Ammon's horn (tissue), 1 donor: ENCODE measurements at regions not wholly inside any gene's neighbourhood (a gene's known extent, or its start where the extent isn't known, plus 50 kb on each side); places are given as distances from the start of the nearest gene placed in this dataset.
"Not testable (repeated sequence)": the region's sequence is repeated elsewhere in the genome, so short reads cannot be mapped to it uniquely, and the experiment has no call there.

Experiments
- DNase-seq: peaks from one replicate; pipeline ENCODE4 v3.0.0-alpha.2; 2016; ENCODE audit warnings: low spot score

DNA sequence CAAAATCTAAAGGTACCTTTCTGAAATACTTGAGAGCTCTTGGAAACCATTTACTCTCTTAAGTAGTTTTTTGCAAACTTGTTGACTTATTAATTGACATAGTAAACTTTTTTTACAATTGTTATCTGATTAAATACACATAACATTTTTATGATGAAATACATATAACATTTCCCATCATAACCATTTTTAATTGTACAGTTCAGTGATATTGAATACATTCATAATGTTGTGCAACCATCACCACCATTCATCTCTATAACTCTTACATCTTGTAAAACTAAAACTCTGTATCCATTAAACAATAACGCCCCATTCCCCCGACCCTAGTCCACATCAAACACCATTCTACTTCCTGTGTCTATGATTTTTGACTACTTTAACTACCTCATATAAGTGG, 95.7 kb upstream of the ZNF648 start:
- no peak for DNase-seq

DNA sequence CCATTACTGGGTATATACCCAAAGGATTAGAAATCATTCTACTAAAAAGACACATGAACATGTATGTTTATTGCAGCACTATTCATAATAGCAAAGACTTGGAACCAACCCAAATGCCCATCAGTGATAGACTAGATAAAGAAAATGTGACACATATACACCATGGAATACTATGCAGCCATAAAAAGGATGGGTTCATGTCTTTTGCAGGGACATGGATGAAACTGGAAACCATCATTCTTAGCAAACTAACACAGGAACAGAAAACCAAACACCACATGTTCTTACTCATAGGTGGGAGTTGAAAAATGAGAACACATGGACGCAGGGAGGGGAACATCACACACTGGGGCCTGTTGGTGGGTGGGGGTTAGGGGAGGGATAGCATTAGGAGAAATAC, 92.9 kb upstream of the ZNF648 start:
- not testable (repeated sequence) for DNase-seq

DNA sequence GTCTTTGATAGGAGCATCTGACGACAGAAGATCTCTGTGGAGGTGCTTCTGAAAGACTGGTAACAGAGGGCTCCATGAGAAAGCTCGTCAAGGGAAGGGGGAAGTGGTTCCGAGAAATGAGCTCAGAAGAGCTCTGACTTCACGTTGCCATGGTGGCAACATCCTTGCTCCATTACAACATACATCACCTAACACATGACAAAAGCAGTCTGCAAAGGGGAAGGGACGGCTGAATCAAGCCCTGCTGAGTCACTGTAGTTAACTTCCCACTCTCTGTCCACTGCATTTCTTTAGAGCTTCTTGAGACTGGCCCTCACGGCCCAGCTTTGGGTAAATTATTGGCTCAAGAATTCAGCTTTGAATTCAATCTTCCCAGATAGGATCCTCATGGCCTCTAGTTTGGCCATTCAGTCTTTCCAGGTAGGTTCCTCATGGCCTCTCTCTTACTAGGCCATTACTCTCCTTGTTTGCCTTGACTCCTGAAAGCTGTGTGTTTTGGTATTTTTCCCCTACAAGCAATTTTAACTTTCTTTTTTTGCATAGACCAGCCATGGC, 88.0 kb upstream of the ZNF648 start:
- peak; percentile 83 for DNase-seq

DNA sequence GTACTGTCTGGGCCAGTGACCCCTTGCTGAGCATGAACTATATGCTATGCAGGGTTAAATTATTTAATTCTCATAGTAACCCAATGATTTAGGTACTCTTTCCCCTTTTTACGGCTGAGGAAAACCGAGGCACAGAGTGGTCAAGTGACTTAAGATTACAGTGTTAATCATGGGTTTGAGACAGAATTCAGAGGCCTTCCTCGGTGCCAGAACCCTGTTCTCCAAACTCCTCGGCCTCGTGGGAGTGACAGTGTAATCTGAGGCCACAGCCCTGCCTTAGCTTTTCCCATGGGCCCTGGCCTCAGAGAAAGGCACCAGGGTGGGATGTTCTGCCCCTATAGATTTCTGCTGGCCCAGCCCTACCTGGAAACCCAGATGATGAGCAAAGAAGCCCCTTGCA, 86.4 kb upstream of the ZNF648 start:
- no peak for DNase-seq

DNA sequence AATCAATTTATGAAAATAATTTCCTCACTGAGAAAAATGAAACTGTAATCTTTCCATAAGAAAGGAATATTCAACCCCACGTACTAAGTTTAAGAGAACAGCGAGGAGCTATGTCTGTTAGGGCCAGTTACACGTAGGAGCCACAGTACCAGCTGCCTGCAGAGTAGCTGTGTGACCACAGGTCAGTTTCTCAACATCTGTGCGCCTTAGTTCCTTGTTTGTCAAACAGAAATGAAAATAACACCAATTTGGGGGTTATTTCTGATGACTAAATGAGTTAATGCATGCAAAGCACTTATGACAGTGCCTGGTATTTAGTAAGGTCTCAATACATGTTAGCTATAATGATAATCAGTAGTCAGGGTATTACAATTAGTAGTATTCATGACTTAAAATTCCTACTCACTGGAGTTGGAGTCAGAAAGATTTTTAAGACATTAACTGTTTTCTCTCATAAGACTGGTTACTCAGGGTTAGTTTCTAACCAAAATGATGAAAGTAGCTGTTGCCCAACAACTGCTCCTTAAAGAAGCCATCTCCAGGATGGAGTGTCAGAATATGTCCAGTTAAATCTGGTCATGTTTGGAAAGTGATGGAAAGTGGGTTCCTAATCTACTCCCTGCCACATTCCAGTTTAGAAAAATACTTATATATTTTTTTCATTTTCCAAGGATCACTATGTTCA, 85.8 kb upstream of the ZNF648 start:
- peak; percentile 63 for DNase-seq

DNA sequence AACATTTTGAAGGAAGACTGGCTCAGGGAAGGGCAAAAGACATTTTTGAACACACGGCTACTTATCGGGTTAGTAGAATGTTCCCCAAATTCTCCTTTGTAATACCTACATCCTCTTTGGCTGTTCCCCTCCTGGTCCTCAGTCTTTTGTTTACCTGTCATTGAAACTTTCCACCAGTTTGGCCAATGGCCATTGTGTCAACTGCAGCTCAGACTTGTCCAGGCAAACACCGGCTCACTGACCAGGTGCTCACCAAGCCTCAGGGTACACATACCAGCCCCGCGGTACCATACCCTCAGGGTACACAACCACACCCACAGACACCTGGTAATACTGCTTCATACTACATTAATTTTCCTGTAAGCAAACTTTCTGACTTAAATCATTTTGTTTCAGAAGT, 84.8 kb upstream of the ZNF648 start:
- DNase-seq, result no peak

DNA sequence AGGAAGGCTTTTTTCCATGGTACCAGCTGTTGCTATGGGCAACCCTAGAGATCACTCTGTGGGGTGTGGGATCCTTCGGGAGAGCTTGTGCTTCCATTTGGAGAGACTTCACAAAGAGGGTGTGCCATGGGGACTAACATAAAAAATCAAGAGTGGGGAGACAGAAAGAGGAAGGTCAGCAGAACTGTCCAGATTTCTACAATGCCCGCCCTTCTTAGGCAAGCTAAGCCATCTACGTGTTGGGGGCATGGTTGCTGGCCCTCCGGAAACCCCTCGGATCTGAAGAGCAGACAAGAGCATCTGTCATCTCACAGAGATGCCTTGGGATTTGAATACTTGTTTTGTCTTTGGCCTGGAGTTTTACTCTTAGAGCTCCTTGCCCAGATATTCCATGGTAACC, 83.9 kb upstream of the ZNF648 start:
- DNase-seq, result no peak

DNA sequence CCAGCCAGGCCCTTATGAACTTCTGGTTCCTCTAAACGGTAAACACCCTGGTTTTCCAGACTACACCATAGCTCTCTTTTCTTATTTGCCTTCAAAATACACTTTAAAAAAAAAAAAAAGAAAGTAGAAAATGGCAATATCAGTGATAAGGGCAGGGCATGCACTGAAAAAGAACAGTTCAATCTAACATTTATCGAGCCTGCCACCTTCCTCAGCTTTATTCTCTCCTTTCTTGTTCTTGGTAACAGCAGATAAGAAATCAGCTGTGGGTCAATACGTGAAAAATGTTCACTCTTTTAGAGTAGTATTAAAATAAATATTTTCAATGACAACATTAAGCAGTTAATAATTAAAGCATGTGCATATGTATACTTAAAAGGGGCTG, 83.1 kb upstream of the ZNF648 start:
- no peak for DNase-seq

DNA sequence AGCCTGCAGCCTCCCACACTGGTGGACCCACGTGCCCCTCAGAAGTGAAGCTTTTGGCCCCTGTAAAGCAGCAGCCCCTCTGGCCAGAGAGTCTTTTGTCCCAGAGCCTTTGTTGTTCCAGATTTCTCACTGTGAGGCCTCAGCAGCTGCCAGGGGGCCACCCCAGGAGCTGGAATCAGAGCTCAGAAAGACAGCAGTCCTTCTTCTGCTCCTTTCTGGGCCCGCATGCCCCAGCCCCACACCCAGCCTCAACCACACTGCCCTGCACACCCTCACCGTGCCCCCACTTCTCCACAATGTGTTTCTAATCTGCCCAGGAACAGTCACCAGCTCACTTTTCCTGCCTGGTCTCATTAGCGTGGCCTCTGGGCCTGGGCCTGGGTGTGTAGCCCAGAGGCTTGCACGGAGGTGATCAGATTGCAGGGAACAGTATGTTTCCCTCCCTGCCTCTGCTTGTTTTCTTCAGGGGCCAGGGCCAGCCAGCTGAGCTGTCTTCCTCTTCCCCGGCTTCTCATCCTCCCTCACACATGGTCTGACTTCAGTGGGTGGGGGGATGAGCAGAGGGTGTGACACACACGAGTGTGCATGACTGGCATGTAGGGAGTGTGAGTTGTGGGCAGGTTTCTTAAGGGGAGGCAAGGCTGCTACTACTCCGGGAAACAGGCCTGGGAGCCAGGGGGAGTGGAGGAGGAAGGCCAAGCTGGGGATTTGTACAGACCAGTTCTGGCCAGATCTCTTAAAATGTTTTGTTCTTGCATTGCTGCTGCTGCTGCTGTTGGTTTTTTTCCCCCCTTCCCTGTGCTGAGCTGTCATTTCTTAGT, 82.5 kb upstream of the ZNF648 start:
- peak; percentile 83 for DNase-seq

DNA sequence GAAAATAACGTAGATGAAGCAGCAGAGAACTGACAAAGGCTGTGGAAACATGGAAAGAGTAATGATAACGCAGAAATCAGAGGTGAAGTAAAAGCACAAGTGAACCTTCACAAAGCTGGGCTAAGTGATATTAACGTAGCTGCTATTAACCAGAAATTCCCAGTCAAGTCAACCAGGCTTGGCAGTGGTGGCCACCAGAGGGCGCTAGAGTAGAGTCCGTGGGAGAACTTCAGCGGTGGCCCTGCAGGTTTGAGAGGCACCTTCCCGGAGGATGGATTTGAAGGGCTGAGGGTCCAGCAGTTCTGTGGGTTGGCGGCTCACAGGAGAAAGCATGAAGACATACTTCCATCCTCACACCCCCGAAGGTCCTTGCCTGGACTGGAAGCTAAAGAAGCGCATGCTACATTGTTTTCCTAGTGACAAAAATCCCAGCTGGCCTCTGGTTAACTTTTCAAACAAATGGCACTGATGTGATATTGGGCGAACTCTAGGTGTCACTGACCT, 81.7 kb upstream of the ZNF648 start:
- DNase-seq, result peak; percentile 94

DNA sequence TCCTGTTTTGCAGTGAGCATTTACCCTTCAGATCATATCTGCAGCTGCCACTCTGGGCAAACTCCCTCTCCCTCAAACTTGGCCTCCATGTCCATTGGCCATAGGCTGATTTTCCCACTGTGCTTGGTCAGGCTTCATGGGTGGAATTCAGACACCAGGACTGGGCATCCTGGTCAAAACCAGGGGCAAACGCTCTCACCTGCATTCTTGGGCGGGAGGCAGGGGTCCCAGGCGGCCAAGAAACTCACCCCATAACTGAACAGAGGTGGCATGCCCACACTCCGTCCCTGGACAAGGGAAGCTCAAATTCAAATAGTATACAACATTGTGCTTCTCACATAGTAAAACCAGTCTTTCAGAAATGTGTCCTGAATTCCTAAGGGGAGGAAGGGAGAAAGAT, 81.1 kb upstream of the ZNF648 start:
- no peak for DNase-seq

DNA sequence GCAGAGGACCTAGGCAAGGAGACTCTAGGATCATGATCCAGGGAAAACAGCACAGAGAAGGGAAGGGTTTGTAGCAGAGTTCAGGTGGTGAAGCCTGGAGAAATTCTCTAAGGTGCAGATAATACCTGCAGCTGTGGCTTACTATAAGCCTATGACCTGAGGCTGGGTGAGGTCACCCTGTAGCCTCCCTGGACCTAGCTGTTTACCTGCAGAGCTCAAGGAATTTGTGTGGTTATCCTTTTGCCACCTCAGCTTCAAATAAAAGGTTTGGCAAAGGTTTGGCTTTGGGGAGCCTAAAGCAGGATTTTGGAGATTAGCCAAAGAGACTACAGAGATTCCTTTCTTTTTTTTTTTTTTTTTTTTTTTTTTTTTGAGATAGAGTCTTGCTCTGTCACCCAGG, 79.5 kb upstream of the ZNF648 start:
- no peak for DNase-seq

DNA sequence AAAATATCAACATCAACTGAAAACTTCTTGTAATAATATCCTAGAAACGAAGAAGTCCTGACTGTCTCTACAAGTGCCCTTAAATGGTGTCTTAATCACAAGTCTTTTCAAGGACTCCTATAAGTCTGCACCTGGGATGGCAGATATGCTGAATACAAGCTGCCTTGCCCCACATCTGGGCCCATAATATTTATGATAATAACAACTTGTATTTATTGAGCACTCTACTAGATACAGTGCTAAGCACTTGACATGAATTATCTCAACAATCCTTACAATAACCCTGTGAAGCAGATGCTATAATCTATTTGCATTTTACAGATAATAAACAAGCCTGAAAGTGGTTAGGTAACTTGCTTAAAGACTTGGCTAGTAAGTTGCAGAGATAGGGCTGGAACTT, 78.0 kb upstream of the ZNF648 start:
- DNase-seq, result no peak

DNA sequence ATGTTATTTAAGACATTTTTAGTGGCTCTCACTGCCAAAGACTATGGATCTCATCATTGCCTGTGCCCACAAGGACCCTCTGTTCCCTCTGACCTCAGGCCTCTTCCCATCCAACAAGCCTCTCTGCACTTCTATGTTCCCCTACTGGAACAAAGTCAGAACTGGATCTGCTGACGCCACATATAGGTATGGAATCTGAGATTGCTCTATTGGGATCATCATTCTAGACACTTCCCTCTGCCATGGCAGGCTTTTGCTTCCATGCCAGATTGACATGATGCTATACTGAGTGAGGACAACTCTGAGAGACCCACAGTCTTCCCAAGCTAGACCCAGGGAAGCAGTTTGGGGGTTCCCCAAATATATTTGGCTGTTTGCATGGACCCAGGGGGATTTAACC, 76.0 kb upstream of the ZNF648 start:
- no peak for DNase-seq

DNA sequence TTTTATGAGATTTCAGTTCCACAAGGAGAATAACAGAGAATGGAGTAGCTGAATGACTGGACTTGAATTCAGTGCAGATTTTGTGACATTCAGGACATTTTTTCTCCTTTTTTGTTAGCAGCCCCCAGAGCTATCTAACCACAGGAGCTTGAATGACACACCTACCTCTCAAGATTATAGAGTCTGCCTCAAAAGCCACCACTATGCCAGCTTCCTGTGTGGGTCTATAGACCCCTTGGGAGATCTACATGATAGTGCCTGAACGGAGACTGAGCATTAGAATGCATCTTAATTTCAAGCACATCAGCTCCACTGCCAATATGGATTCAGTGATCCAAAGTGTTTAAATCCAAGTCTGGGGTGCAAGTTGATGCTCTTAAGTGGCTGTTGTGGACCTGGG, 74.4 kb upstream of the ZNF648 start:
- no peak for DNase-seq

DNA sequence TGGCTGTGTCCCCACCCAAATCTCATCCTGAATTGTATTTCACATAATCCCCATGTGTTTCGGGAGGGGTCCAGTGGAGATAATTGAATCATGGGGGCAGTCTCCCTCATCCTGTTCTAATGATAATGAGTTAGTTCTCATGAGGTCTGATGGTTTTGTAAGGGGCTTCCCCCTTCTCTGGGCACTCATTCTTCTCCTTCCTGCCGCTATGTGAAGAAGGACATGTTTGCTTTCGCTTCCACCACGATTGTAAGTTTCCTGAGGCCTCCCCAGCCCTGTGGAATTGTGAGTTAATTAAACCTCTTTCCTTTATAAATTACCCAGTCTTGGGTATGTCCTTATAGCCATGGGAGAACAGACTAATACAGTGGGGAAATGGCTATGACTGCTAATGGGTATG, 72.7 kb upstream of the ZNF648 start:
- DNase-seq, result no peak

DNA sequence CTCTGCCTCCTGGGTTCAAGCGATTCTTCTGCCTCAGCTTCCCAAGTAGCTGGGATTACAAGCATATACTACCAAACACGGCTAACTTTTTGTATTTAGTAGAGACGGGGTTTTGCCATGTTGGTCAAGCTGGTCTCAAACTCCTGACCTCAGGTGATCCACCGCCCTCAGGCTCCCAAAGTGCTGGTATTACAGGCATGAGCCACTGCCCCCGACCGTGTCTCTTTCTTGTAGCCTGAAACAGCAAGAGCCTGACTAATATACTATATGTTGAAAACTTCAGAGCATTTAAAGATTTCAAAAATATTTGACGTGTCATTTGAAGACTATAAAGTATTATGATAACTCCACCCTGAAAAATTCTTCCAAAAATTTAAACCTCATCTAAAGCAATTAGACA, 71.7 kb upstream of the ZNF648 start:
- DNase-seq, result no peak

DNA sequence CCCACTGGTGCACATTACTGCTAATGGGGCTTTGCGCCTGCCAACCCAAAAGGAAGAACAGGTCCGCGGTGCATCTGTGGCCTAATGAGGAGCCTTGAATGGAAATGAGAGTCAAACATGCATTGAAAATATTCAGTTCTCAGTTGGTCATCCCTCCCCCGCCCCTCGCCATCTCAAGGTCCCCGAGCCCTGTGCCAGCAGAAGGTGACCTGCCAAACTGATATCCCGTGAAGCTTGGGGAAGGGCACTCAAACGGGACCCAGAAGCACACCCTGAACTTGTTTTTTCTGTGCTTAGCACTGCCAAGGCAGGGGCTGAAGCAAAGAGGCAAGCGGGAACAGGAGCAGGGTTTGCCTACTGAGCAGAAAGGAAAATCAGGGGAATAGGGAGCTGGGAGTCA, 67.9 kb upstream of the ZNF648 start:
- peak; percentile 62 for DNase-seq

DNA sequence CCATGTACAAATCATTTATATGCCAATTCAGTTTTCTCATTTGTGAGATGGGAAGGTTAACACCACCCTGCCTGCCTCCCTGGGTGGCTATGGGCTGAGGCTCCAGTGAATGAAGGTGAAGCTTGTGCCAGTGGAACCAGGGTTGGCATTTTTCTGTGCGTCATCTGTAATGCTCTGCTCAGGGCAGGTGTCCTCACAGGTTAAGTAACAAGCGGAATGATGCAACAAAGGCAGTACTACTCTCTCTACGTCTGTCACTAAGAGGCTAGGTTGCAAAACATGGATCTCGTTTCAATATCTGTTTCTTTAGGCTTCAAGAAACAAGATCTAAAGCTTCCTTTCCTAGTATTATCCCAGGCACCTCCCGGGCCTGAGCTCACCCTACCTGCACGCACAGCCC, 67.0 kb upstream of the ZNF648 start:
- DNase-seq, result no peak

DNA sequence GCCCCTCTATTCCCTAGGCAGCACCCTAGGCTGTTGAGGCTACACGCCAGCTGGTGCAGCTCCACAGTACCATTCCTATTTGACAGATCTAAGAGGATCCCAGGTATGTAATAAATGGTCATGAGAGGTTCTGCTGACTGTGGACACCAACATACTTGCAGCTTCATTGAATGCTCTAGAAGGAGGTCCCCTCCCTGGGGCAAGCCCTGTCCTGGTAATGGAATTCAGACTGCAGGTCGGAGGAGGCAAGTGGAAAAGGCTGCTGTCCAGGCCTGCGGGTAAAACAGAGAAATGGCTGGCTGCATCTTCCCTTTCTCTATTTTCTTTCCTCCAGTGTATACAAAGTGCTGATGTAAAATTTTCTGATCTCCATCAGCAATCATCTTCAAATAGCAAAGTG, 66.1 kb upstream of the ZNF648 start:
- no peak for DNase-seq

DNA sequence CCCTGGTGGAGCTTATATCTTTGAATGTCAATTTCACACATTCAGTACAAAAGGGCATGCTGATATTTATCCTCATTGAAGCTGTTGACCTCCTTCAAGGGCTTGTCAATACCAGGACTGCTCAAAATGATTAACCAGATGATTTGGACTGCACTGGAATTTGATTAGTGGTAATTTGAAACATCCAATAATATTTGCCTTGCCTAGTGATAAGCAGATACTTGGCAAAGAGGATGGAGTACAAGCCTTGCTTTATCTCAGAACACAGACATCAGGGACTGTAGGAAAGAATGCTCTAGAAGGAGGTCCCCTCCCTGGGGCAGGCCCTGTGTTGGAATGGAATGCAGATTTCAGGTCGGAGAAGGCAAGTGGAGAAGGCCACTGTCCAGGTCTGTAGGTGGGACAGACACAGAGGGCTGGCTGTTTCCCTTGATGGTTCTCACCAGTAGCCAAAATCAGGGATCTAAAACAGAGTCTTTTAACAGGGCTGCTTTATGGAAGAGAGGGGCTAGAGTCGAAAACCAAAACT, 64.8 kb upstream of the ZNF648 start:
- DNase-seq, result no peak

DNA sequence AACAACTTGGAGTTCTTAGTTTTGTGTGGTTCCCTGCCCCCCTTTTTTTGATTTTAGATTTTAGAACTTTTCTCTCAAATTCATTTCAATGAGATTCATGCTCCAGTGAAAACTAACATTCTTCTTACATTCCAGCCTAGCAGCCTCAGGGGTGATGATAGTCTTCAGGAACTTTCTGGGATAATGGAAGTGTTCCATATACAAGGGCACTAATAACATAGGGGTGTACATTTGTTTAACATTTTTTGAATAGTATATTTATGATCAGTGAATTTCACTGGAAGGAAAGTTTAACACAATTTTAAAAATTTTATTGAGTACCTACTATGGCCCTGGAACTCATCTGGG, 61.4 kb upstream of the ZNF648 start:
- no peak for DNase-seq

DNA sequence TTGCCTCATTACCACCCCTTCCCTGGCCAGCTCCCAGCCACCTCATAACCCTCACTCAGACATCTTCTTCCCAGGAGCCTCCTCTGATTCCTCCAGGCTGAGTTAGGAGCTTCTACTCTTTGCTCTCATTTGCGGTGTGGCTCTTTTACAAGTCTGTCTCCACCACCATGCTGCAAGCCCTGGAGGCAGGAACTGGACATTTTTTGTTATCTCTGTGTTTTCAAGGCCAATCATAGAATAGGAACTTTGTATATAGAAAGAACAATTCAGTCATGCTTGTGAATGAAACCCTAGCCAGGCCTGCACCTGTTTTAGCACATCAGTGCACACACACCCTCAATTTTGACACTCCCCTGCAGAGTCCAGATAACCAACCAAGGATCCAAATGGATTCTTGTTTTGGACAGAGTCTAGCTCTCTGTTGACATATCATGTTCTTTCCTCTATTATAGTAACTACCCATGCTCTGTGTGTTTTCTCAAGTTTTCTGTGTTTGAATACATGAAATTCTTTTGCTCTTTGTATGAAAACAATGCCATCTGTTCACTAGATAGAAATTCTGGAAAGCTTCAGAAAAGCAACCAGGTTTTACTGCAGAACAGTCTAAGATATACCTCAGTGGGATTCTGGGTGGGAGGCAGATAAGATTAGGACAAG, 60.9 kb upstream of the ZNF648 start:
- DNase-seq, result no peak
